ENCODE measurements at regions not wholly inside any gene's neighbourhood (a gene's known extent, or its start where the extent isn't known, plus 50 kb on each side); places are given as distances from the start of the nearest gene placed in this dataset.

DNA sequence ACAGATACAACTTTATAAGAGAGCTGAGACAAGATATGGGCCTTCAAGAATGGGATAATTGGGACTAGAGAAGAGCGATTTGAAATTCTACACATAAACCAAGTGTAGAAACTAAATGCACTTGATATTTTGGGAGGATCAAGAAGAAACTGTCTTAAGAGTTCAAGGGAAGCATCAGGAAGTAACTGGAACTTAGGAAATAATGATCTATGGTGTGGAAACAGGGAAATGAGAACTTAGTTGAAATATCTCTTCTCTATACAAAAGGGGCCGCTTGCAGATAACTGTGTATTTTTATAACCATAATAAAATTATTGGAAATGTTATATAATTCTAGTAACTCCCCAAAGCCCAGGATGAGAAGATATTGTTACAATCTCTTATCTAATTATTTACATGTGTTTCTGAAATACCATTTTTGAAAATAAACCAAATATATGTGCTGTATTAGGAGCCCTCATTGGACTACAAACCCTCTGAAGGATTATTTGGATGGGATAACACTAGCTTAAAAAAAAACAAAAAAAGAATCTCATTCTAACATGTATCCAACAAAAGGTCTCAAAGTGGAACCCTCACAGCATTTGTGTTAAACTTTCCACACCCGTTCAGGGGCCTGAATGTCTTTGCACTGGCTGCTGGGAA lies 84.7 kb upstream of the FLRT2 start:
- no peak for DNase-seq

DNA sequence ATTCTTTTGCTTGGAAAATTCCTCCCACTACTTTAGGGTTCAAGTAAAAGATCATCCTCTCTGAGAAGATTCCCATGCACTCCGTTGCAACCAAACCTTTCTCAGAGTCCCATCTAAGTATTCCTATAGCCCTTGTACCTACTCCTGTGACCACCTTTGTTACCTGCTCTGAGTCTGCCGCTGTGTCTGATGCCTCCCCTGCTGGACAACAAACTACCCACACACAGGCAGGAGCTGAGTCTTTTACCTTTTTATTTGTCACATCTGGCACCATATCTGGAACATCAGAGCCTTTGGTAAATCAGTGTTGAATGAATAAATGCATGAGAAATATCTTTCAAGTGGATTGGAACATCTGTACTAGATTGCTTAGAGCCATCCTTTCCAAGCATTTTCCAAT lies 82.1 kb upstream of the FLRT2 start:
- DNase-seq: no peak

DNA sequence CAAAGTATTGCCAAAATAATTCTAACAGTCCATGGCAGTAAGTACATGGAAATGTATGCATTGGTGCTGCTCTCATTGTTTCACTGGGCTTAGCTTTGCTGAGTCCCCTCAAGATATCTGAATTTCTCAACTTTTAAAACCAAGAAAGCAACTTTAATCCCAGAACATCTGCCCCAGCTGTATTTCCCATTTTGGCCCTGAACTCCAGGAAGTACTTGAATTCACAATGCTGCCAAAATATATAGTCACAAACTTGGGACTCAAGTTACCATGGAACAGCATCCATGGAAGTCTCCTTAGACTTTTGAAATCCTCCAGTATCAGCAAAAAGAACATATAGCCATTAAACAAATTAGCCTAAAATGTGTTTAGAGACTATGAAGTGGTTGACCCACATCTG lies 78.5 kb upstream of the FLRT2 start:
- DNase-seq: no peak

DNA sequence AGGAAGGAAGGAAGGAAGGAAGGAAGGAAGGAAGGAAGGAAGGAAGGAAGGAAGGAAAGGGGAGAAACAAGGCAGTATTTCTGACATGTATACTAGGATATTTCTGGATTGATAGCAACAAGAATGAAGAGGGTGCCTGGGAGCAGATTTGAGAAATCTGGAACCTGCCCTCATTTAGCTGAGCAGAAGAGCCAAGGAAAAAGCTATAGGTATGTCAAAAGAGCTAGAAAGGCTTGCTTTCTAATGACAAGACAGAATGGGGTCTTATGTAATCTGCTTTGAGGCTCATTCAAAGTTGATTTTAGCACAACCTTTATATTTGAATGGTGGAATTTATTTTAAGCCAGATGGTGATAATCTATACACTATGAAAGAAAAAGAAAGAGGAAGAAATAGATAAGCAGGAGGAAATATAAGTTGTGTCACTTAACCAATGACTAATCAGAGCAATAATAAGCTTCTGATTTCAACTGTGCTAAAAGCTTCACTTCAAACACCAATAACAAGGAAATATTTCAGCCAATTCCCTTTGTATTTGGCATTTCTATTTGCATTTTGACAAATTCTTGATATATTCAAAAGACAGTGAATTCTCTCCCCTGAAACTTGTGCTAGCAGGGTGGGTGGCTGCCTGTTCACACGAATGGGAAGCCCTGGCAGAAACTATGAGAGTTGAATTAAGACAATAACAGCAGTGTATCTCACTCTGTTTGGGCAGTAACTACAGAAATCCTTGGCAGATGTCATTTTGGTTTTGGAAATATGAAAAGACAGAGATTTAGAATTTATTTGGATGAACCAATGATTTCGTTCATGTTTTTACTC lies 76.3 kb upstream of the FLRT2 start:
- DNase-seq: no peak

DNA sequence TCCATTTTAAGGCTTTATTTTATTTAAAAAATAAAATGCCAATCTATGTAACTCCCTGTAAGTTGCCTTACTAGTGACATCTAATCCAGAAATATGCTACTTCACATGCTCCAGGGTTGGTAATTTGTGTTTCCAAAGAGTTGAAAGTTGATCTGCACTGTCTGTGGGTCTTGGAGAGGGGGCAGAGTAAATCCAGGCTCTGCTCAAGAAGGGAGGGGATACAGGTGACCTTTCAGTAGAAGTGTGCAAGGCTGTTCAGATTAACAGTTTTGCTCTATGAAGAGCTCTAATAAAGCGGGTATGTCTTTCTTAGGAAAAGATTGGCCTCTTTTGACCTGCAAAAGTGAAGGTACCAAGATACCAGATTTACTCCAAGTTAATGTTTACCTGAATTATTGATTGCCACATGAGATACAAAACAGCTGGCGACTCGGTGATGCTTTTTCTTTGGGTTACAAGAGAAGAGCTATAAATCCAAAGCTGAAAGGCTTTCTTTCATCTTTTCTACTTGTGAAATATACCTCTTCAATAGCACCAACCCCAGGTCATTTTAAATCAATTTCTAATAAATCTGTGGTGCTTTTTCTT lies 75.6 kb upstream of the FLRT2 start:
- DNase-seq: no peak

DNA sequence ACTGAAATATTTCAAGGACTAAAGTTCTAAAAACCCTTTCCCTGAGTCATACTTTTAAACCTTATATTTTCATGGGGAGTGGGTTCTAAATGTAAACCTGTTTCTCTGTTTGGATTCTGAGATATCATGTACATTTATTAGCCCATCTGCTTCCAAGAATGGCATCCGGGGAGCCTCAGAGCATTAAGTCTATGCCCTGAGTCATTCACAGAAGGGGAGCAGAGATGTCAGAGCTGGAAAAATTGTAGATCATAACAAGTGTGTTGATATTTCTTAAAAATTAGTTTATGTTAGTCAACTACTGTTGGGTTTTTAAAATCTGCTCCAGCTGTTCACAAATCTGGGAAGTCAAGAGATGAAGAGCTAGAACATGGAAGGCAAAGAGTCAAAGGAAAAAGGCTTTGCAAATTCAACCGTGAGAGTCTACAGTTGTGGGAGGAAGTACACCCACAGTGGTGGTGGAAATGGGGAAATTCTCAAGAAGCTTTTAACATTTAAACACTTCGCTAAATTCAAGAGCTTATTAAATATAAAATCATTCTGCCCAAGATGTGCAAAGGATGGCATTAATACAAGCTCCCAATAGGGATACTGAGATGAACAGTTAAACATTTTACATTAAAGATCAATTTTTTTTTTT lies 70.5 kb upstream of the FLRT2 start:
- no peak for DNase-seq

DNA sequence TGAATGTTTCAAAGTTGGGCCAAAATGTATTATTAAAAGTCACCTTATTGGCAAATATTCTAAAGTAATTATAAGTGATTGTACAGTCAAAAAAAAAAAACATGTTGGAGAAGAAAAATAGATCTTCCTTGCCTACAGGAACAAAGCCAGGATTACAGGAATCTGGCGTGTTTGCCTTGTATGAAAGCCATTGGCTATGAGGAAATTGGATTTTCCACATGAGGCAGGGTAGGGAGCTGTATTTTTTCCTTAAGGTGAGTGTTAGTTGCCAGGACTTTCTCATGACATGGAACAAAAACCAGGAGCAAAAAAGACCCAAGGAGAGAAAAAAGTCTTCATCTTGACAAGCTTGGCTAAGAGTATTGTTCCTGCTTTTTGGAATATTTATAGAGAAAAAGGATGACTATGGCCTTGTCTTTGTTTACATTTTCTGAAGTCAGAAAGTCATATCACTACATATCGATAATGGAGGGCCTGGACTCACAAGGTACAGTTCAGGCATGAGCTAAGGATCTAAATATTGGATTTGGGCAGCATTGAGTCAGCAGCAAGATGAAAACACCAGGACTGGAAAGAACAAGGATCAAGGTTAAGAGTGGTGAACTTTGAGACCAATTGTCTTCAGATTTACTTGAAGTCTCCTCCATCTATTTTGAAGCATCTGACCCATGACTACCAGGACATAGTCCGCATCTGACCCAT lies 68.4 kb upstream of the FLRT2 start:
- no peak for DNase-seq

DNA sequence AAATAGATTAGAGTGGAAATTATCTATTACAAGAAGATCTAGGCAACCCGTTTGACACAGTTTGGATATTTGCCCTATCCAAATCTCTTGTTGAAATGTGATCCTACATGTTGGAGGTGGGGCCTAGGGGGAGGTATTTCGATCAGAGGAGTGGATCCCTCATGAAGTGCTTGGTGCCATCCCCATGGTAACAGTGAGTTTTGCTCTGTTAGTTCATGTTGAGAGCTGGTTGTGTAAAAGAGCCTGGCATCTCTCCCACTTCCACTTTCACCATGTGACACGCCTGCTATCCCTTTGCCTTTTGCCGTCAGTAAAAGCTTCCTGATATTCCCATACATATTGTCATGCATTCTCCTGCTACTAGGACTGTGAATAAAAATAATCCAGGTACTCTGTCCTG lies 66.4 kb upstream of the FLRT2 start:
- DNase-seq: no peak

DNA sequence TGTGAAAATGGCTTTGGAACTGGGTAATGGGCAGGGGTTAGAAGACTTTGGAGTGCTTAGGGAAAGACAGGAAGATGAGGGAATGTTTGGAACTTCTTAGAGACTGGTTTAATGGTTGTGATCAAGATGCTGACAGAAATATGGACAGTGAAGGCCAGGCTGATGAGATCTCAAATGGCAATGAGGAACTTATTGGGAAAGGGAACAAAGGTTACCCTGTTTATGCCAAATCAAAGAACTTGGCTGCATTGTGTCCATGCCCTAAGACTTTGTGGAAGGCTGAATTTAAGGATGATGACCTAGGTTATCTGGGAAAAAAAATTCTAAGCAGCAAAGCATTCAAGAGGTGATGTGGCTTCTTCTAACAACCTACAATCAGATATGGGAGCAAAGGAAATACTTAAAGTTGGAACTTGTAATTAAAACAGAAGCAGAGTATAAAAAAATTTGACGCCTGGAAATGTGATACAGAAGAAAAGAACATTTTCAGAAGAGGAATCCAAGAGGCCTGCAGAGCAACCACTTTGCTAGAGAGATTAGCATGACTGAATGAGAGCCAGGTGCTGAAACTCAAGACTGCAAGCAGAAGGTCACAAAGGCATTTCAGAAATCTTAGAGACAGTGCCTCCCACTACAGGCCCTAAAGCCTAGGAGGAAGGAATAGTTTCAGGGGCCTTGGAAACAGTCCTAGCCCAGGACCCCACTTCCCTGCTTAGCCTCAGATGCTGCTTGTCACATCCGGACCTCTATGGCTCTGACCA lies 65.6 kb upstream of the FLRT2 start:
- DNase-seq: no peak

DNA sequence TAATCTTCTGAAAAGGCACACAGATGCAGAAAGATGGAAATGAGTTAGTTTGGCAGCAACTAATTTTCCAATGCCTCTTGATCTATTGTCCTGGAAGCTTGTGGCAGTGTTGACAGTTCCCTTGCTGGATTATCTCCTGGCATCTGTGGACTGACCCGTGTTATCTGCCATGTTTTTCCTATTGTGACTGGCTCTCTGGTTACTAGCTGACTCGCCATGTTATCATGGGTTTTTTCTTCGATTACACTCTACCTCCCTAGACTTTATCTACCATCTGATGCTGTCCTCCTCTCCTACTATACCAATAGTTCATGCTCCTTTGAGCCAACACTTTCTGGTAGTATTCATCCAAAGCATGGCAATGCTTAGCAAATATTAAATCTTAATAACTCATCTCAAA lies 63.3 kb upstream of the FLRT2 start:
- no peak for DNase-seq

DNA sequence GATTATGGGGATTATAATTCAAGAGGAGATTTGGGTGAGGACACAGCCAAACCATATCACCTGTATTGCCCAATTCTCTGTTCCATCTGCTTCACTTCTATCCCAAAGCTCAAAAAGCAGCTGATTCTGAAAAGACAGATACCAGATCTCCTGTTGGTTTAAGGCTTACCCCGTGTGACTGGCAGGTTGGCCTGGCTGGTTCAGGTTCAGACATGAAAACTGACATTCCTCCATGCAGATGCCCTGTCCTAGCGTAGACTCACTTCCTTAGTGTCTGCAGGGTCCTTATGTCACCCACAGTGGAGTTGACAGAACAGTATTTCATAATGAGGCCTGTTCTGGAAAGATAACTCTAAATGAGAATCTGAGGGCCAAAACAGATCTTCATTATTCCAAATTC lies 61.1 kb upstream of the FLRT2 start:
- DNase-seq: no peak

DNA sequence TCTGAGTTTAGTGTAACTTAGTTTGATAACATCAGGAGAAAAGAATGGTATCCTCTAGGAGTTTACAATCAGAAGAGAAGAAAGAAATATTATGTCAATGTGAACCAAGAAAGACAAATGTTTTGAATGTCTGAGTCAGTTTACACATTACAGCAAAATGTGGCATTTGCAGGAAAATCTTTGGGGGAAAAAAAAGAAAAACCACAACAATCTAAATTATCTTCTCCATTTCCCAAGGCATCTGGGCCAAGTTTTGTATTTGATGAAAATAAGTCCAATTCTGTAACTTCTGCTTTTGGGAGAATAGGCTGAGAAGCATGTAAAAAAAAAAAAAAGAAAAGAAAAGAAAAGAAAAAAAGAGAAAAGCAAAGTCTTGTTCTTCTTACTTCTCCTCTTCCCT lies 58.8 kb upstream of the FLRT2 start:
- DNase-seq: no peak

DNA sequence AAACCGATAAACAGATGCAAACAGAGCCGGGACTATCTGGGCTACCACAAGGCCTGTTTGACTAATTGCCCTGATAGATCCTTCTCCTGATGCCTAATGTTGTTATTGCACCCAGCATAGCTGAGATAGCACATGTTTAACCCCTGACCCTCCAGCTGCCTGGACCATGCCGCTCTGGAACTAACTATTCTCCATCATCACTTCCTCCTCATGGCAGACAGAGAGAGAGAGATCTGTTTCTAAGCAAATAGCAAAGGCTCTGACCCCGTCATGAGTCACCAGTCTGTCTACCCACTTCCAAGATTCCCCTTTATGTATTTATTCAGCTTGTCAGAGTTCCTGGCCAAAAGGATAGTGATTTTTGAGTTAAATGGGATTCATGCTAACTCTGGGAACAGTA lies 58.2 kb upstream of the FLRT2 start:
- no peak for DNase-seq

DNA sequence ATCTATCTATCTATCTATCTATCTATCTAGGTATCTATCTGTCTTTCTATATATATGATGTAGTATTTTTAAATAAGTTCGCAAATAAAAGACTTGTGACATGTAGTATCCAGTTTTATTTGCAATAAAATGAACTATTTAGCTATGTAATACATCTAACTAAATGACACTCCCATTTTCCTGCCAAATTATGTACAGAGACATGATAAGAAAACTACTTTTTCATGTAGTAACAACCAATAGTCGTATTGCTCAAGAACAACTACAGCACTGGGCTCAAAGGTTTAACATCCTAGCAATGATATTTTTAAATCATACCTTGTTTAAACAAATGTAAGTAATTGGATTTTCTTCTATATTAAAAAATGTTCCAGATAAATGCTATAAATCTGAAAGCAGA lies 55.5 kb upstream of the FLRT2 start:
- DNase-seq: no peak

DNA sequence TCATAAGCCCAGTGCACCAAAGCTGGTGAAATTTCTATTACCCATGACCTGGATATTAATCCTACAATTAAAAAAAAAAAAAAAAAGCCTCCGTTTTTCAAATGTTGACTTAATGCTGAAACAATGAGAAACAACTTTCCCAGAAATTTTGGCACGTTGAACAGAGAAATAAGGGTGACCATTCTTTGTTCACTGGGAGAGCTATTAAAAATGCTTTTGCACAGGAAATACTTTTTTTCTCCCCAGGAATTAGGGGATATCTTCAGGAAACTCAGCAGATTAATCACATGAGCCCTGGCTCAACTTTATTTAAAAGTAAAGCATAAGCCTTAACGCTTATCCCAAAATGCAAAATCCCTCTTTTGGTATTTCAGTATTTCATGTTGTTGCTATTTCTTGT lies 54.8 kb upstream of the FLRT2 start:
- DNase-seq: no peak

DNA sequence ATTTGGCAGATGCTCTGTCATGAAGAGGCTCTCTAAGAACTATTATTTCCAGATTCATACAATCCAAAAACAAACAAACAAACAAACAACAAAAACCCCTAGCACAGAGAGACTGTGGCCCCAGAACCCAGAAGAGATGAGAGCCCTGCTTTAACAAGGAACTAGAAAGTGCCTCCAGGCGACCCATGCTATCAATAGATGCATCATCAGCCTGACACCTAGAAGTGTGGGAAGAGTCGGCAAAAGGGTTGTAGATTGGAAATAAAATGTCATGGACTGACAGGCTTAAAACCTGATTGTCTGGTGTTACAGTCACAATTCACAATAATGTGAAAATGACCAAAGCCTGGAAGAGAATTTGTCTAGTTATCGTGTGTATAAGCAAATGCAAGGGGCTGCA lies 50.6 kb upstream of the FLRT2 start:
- no peak for DNase-seq

DNA sequence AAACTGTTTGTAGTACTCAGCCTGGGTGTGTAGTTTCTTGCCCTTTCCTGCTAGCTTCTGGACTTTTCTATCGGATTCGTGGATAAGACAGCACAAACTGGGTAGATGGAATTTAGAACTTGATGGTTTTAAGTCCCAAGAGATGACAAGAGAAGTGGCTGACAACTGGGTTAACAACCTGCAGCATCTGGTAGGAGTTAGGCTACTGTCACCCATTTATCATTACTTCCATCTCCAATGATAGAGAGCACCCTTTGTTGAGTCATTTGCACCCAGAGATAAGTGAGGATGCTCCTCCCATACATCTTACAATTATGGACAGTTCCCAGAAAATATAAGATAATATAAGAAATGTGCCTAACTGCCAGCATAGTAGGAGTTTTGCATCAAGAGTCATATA lies 50.2 kb upstream of the FLRT2 start:
- DNase-seq: no peak

Data from NCI-H1048 (cell line).